ENCODE measurements at regions not wholly inside any gene's neighbourhood (a gene's known extent, or its start where the extent isn't known, plus 50 kb on each side); places are given as distances from the start of the nearest gene placed in this dataset.

DNA sequence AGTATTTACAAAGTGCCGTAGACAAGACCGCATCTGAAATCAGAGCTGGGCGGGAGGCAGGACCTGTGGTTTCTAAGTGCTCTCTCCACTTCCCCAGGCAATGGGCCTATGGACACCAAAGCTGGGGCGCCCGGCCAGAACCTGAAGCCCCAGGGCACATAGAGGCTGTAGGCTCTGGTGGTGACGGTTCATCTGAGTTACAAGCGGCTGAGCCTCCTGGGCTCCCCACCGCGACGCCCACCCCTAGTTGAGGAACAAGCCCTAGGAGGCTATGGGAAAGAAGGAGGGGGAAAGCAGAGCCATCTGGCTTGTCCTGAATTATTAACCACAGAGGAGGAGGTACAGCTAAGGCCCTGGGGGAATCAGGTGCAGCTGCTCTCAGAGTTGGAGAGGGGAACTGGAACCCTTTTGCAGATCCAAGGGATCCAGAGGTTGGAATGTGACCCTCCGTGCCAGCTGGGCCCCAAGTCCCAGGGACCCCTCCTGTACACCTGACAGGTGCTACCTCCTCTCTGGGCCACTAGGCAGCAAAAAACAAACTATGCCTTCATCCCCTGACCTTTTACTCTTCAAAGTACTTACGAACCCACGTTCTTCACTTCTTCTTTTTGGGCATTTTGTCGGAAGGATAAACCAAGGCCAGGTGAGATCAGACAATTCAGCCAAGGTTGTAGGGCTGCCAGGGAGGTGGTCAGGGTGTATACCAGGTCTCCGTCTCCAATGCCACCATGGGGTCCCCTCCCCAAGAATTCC, 77.2 kb downstream of the ARL6IP4 start:
- no peaks in the 10 kb centered on the region; a peak in 1 of 7 replicates for H3K36me3 Mint-ChIP-seq (ENCODE audit: insufficient read depth in 1 of 3, low read depth in 3 of 3)
- no peaks in the 10 kb centered on the region for H3K79me1 ChIP-seq (ENCODE audit: insufficient read depth, low read depth, low read length, poor library complexity, severe bottlenecking)
- no peak overlapping the region for H2BK5ac ChIP-seq (ENCODE audit: insufficient read length, low read length)
- no peak overlapping the region for H3K4me2 ChIP-seq (ENCODE audit: insufficient read depth, insufficient read length, low read length)
- H4K20me1 ChIP-seq (ENCODE audit: control insufficient read depth, insufficient read depth, insufficient read length) = no peaks in the 10 kb centered on the region
- no peak overlapping the region for H3K23ac ChIP-seq (ENCODE audit: insufficient read length, low read depth, low read length)
- TF ChIP-seq, protein P1, sequence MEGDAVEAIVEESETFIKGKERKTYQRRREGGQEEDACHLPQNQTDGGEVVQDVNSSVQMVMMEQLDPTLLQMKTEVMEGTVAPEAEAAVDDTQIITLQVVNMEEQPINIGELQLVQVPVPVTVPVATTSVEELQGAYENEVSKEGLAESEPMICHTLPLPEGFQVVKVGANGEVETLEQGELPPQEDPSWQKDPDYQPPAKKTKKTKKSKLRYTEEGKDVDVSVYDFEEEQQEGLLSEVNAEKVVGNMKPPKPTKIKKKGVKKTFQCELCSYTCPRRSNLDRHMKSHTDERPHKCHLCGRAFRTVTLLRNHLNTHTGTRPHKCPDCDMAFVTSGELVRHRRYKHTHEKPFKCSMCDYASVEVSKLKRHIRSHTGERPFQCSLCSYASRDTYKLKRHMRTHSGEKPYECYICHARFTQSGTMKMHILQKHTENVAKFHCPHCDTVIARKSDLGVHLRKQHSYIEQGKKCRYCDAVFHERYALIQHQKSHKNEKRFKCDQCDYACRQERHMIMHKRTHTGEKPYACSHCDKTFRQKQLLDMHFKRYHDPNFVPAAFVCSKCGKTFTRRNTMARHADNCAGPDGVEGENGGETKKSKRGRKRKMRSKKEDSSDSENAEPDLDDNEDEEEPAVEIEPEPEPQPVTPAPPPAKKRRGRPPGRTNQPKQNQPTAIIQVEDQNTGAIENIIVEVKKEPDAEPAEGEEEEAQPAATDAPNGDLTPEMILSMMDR (conservative IDR thresholded peaks at IDR 0.05) = no peak
- H3K9ac ChIP-seq (ENCODE audit: extremely low read depth, insufficient read length, low read length) = no peak overlapping the region
- H3K9me3 Mint-ChIP-seq = no peaks in the 10 kb centered on the region; a peak in 1 of 5 replicates
- H3K27ac ChIP-seq (ENCODE audit: insufficient read length, low read depth, low read length) = no peak overlapping the region
- no peak overlapping the region for H2BK15ac ChIP-seq (ENCODE audit: low read depth, low read length)
- H3K4me1 ChIP-seq (ENCODE audit: insufficient read depth, low read length) = no peaks in the 10 kb centered on the region
- no peak overlapping the region for H3T11ph ChIP-seq (ENCODE audit: low read length)
- no peak overlapping the region for H2BK20ac ChIP-seq (ENCODE audit: low read depth, low read length, poor library complexity, severe bottlenecking)
- no peak overlapping the region for H3K18ac ChIP-seq (ENCODE audit: insufficient read length, low read depth, low read length)
- H4K8ac ChIP-seq (replicated peaks; ENCODE audit: insufficient read length, low read depth, low read length) = no peak overlapping the region
- no peaks in the 10 kb centered on the region for H3K27me3 ChIP-seq (ENCODE audit: insufficient read depth, low read length)
- no CpG with 5 or more reads among the region's 15 CpGs for WGBS (ENCODE audit: extremely low coverage, insufficient read length, low lambda C conversion rate)
- no peaks in the 10 kb centered on the region for H3K23me2 ChIP-seq (ENCODE audit: insufficient read length, low read depth, low read length, poor library complexity, severe bottlenecking)
- peaks cover 11% of the 10 kb centered on the region for H3K27me3 Mint-ChIP-seq (ENCODE audit: low read depth)
- no peak for DNase-seq
- H2AK5ac ChIP-seq (ENCODE audit: insufficient read length, low read length) = no peak overlapping the region
- no peak overlapping the region; the same call in 1 of the 2 replicates for H3K14ac ChIP-seq (ENCODE audit: insufficient read depth, low read length)
- H3K79me2 ChIP-seq (ENCODE audit: insufficient read depth, low read length) = no peaks in the 10 kb centered on the region
- no peak overlapping the region for H2BK12ac ChIP-seq (ENCODE audit: insufficient read length, low read depth, low read length)
- no peak overlapping the region for H4K91ac ChIP-seq (ENCODE audit: insufficient read length, low read depth, low read length)
- H4K5ac ChIP-seq (ENCODE audit: insufficient read length, low read depth, low read length) = no peak overlapping the region
- H3K9me3 ChIP-seq (ENCODE audit: control insufficient read depth, low read depth, low read length) = no peaks in the 10 kb centered on the region
- H3K4ac ChIP-seq (ENCODE audit: low read depth, low read length) = no peak overlapping the region
- peaks cover 2 to 6% of the 10 kb centered on the region in 2 experiments; a peak in 2 of 4 replicates for H3K4me1 Mint-ChIP-seq
- no peak overlapping the region for H3K4me3 Mint-ChIP-seq
- H2BK120ac ChIP-seq (ENCODE audit: low read depth, low read length, poor library complexity, severe bottlenecking) = no peak overlapping the region
- no peak overlapping the region for H3K27ac Mint-ChIP-seq
- H3K56ac ChIP-seq (ENCODE audit: insufficient read length, low read depth, low read length) = no peak overlapping the region
- no peak overlapping the region for H2AFZ ChIP-seq (ENCODE audit: low read length)
